Naive B cell (primary cell): ENCODE measurements at regions not wholly inside any gene's neighbourhood (a gene's known extent, or its start where the extent isn't known, plus 50 kb on each side); places are given as distances from the start of the nearest gene placed in this dataset.

Experiments used
- ATAC-seq, 2 donors: fragments of 150-1000 bp; cut with Tn5 transposase; 2 replicates each; pipeline ENCODE4 v1.10.0; 2021; ENCODE audit warnings: low read depth in 2 of 2, mild to moderate bottlenecking in 2 of 2, moderate library complexity in 2 of 2
- DNase-seq: peaks from one replicate; pipeline ENCODE4 v3.0.0; 2022
- H3K27ac Mint-ChIP-seq, 6 donors: one replicate each; pipeline ENCODE4 v1.8.0; 2020 to 2022; ENCODE audit warnings: mild to moderate bottlenecking in 6 of 6, mixed read lengths in 6 of 6, moderate library complexity in 5 of 6, inconsistent platforms in 2 of 6
- H3K27me3 Mint-ChIP-seq, 3 donors: one replicate each; pipeline ENCODE4 v1.8.0; 2021 to 2022; ENCODE audit warnings: mixed read lengths in 3 of 3, mild to moderate bottlenecking in 1 of 3
- H3K36me3 Mint-ChIP-seq, 2 donors: one replicate each; pipeline ENCODE4 v1.8.0; 2020 to 2022; ENCODE audit warnings: mixed read lengths in 2 of 2, inconsistent platforms in 1 of 2, mild to moderate bottlenecking in 1 of 2
- H3K4me1 Mint-ChIP-seq, 3 donors: one replicate each; pipeline ENCODE4 v1.8.0; 2020 to 2022; ENCODE audit warnings: mixed read lengths in 3 of 3, inconsistent platforms in 1 of 3, mild to moderate bottlenecking in 1 of 3, moderate library complexity in 1 of 3
- H3K4me3 Mint-ChIP-seq, 8 donors: one replicate each; pipeline ENCODE4 v1.8.0; 2020 to 2022; ENCODE audit warnings: mild to moderate bottlenecking in 8 of 8, mixed read lengths in 8 of 8, moderate library complexity in 8 of 8, inconsistent platforms in 2 of 8
- H3K9me3 Mint-ChIP-seq, 7 donors: one replicate each; pipeline ENCODE4 v1.8.0; 2020 to 2022; ENCODE audit warnings: mixed read lengths in 7 of 7, mild to moderate bottlenecking in 5 of 7, inconsistent platforms in 2 of 7, moderate library complexity in 1 of 7

- Mint-ChIP-seq H3K27ac (no peak overlapping the region), H3K27me3 (peaks cover 0 to 4% (median 0%) of the 10 kb centered on the region in 3 donors)
Measured at GRCh38 chr14:53824061-53824460, 132.6 kb downstream of the BMP4 start.

DNA sequence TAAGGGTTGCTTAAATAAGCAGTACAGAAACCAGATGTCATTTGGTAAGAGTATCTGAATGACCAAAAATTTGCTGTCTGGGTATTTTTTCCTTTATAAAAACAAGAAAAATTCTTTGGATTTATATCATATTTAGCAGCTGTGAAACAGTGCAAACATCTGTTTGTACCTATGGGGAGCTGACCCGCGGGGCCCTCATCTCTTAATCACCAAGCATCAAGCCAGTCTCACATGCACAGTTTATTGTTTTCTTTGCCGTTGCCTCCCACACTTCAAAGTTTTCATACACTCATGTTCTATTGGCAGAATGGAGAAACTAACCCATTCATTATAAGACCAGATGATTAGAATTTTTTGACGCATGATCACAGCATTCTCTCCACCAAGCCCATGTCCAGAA is 142.2 kb downstream of the BMP4 start:
- Mint-ChIP-seq H3K27ac (no peak overlapping the region), H3K9me3 (peaks cover 0 to 16% (median 7%) of the 10 kb centered on the region in 7 donors), H3K4me1 (no peaks in the 10 kb centered on the region), H3K4me3 (no peak overlapping the region), H3K36me3 (no peaks in the 10 kb centered on the region), H3K27me3 (no peaks in the 10 kb centered on the region)
- DNase-seq (no peak), ATAC-seq (no peak)

More at GRCh38 chr14:53824061-53824460, 132.6 kb downstream of the BMP4 start:
- DNase-seq (no peak), ATAC-seq (no peak)
- H3K4me1 Mint-ChIP-seq, result no peaks in the 10 kb centered on the region
- no peak overlapping the region for H3K4me3 Mint-ChIP-seq
- H3K36me3 Mint-ChIP-seq, result no peaks in the 10 kb centered on the region
- H3K9me3 Mint-ChIP-seq, result peaks cover 0 to 6% (median 2%) of the 10 kb centered on the region in 7 donors

- ATAC-seq (no peak), DNase-seq (no peak)
- H3K4me1 Mint-ChIP-seq, result no peaks in the 10 kb centered on the region
- H3K4me3 Mint-ChIP-seq, result no peak overlapping the region
- no peak overlapping the region for H3K27ac Mint-ChIP-seq
- no peaks in the 10 kb centered on the region for H3K36me3 Mint-ChIP-seq
- H3K27me3 Mint-ChIP-seq, result no peaks in the 10 kb centered on the region
- H3K9me3 Mint-ChIP-seq, result peaks cover 0 to 13% (median 2%) of the 10 kb centered on the region in 7 donors
Measured at GRCh38 chr14:53810221-53810620, 146.4 kb downstream of the BMP4 start.

GRCh38 chr14:53808042-53808441 is 148.6 kb downstream of the BMP4 start:
- ATAC-seq (no peak), DNase-seq (no peak)
- Mint-ChIP-seq H3K27me3 (peaks cover 0 to 6% (median 0%) of the 10 kb centered on the region in 3 donors), H3K9me3 (peaks cover 0 to 13% (median 8%) of the 10 kb centered on the region in 7 donors), H3K27ac (no peak overlapping the region), H3K4me3 (peak overlapping the region in 1 of 8 donors; percentile 59), H3K36me3 (no peaks in the 10 kb centered on the region), H3K4me1 (no peaks in the 10 kb centered on the region)

- Mint-ChIP-seq H3K9me3 (peaks cover 0 to 13% (median 9%) of the 10 kb centered on the region in 7 donors), H3K4me1 (no peaks in the 10 kb centered on the region), H3K27ac (no peak overlapping the region), H3K36me3 (no peaks in the 10 kb centered on the region), H3K4me3 (no peak overlapping the region), H3K27me3 (peaks cover 0 to 6% (median 0%) of the 10 kb centered on the region in 3 donors)
- DNase-seq (no peak), ATAC-seq (no peak)
Measured at GRCh38 chr14:53807542-53807941, 149.1 kb downstream of the BMP4 start.

GRCh38 chr14:53807108-53807507 is 149.5 kb downstream of the BMP4 start:
- Mint-ChIP-seq H3K36me3 (no peaks in the 10 kb centered on the region), H3K27ac (no peak overlapping the region), H3K27me3 (peaks cover 0 to 6% (median 0%) of the 10 kb centered on the region in 3 donors), H3K9me3 (peaks cover 0 to 16% (median 9%) of the 10 kb centered on the region in 7 donors), H3K4me1 (no peaks in the 10 kb centered on the region), H3K4me3 (no peak overlapping the region)
- ATAC-seq, result no peak
- no peak for DNase-seq

DNA sequence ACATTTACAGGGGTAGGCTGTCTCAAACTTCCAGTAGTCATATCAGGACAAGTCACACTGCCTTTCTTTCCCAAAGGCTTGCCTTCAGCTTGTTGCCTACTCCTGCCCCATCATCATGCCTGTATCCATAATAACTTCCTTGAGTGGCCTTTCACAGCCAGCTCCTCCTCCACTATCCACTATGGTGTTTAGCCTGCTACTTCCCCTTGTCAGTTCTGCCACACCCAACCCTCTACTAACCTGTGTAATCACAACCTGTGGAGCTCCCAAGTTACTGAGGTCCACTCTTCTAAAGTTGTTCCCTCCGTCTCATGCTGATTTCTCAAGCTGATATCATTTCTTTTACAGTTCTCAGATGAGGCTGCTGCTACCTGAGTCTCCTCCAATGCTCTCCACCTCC is 159.9 kb downstream of the BMP4 start:
- DNase-seq (no peak), ATAC-seq (no peak)
- Mint-ChIP-seq H3K27ac (no peak overlapping the region), H3K4me1 (no peaks in the 10 kb centered on the region), H3K9me3 (peaks cover 0 to 7% (median 3%) of the 10 kb centered on the region in 7 donors), H3K27me3 (peaks cover 0 to 8% (median 0%) of the 10 kb centered on the region in 3 donors), H3K36me3 (no peaks in the 10 kb centered on the region), H3K4me3 (no peak overlapping the region)

GRCh38 chr14:53793790-53794505 is 162.7 kb downstream of the BMP4 start:
- H3K4me1 Mint-ChIP-seq, result no peaks in the 10 kb centered on the region
- no peaks in the 10 kb centered on the region for H3K36me3 Mint-ChIP-seq
- H3K4me3 Mint-ChIP-seq, result no peak overlapping the region
- H3K27ac Mint-ChIP-seq, result no peak overlapping the region
- H3K27me3 Mint-ChIP-seq, result no peaks in the 10 kb centered on the region
- no peak for DNase-seq
- no peak for ATAC-seq
- H3K9me3 Mint-ChIP-seq, result no peaks in the 10 kb centered on the region

DNA sequence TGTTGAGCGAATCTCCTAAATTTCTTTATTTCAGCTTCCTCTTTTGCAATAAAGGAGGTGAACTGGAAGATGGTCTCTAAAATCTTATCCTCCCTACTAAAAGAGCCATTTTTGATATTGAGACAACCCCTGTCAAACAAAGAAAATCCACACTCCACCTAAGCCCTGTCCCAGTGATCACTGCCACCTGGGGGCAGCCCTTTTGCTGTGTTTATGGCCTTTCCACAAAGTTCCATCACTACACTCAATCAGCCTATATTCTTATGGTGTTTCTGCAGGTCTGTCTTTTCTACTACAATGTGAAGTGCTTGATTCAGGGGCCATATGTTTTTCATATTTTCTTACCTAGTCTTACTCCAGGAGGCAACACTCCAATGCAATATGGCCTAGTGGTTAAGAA is 163.7 kb downstream of the BMP4 start:
- DNase-seq (no peak), ATAC-seq (no peak)
- Mint-ChIP-seq H3K9me3 (no peaks in the 10 kb centered on the region), H3K4me3 (no peak overlapping the region), H3K27me3 (no peaks in the 10 kb centered on the region), H3K27ac (no peak overlapping the region), H3K36me3 (no peaks in the 10 kb centered on the region), H3K4me1 (no peaks in the 10 kb centered on the region)

DNA sequence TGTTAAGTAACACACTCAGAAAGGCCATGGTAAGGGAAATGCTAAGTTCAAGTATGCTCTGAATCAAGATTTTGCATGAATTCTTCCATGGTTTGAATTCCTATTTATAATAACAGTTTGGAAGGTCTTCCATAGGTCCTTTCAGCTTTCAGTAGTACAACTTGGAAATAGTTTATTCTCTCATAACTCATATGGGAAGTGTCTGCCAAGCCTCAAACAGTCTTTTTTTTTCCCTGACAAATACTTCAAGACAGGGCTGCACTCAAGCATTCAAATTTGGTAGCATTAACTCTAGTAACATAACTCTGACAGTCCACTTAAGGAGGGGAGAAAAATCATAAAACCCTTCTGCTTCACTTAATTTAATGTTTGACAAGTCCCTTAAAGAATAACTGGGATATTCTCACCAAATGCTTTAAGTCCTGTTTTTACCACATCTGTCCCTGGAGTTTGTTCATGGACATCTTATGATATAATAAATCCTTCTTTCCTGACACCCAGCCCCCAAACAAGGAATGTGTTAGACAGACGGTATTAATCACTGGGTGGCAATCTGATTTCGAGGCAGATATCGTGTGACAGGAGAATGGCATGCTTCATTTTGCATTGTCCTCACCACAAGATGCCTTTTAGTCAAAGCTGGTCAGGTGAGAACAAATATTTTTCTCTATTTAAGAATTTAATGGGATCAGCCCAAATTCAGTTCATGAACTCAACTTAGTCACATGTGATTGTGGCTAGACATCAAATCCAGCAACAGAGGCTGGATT is 165.7 kb downstream of the BMP4 start:
- H3K4me1 Mint-ChIP-seq, result no peaks in the 10 kb centered on the region
- no peak overlapping the region for H3K27ac Mint-ChIP-seq
- DNase-seq, result no peak
- no peak for ATAC-seq
- no peaks in the 10 kb centered on the region for H3K27me3 Mint-ChIP-seq
- no peak overlapping the region for H3K4me3 Mint-ChIP-seq
- no peaks in the 10 kb centered on the region for H3K36me3 Mint-ChIP-seq
- H3K9me3 Mint-ChIP-seq, result peaks cover 0 to 8% (median 0%) of the 10 kb centered on the region in 7 donors

- no peak overlapping the region for H3K4me3 Mint-ChIP-seq
- ATAC-seq, result no peak
- no peak overlapping the region for H3K27ac Mint-ChIP-seq
- H3K36me3 Mint-ChIP-seq, result no peaks in the 10 kb centered on the region
- no peaks in the 10 kb centered on the region for H3K4me1 Mint-ChIP-seq
- no peaks in the 10 kb centered on the region for H3K27me3 Mint-ChIP-seq
- DNase-seq, result no peak
- H3K9me3 Mint-ChIP-seq, result peaks cover 0 to 23% (median 6%) of the 10 kb centered on the region in 7 donors
Measured at GRCh38 chr14:53788566-53788965, 168.1 kb downstream of the BMP4 start.

- no peak overlapping the region for H3K27ac Mint-ChIP-seq
- DNase-seq (no peak), ATAC-seq (no peak)
- peaks cover 0 to 28% (median 6%) of the 10 kb centered on the region in 7 donors for H3K9me3 Mint-ChIP-seq
- no peak overlapping the region for H3K4me3 Mint-ChIP-seq
- H3K27me3 Mint-ChIP-seq, result no peaks in the 10 kb centered on the region
- no peaks in the 10 kb centered on the region for H3K36me3 Mint-ChIP-seq
- no peaks in the 10 kb centered on the region for H3K4me1 Mint-ChIP-seq
Measured at GRCh38 chr14:53786045-53786444, 170.6 kb downstream of the BMP4 start.

- H3K4me1 Mint-ChIP-seq, result no peaks in the 10 kb centered on the region
- no peak overlapping the region for H3K27ac Mint-ChIP-seq
- H3K4me3 Mint-ChIP-seq, result no peak overlapping the region
- no peaks in the 10 kb centered on the region for H3K27me3 Mint-ChIP-seq
- DNase-seq, result no peak
- no peaks in the 10 kb centered on the region for H3K36me3 Mint-ChIP-seq
- ATAC-seq, result no peak
- peaks cover 0 to 28% (median 6%) of the 10 kb centered on the region in 7 donors for H3K9me3 Mint-ChIP-seq
Measured at GRCh38 chr14:53784688-53785087, 171.9 kb downstream of the BMP4 start.

DNA sequence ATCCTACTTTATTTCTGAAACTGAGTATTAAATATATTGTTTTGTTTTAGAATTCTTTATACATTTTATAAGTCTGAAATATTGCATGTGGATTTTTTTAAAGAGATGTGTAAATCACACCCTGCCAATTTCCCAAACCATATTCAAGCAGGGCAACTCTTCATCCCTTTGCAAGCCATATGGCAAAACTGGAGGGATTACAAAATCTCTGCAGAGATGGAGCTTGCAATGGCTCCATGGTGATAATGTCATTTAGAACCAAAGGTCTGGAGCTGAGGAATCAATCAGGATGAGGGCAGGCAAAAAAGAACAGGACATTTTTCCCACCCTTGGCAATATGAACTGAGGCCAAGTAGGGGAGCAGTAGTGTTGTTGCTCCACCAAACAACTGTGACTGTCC is 173.4 kb downstream of the BMP4 start:
- Mint-ChIP-seq H3K4me3 (no peak overlapping the region), H3K36me3 (no peaks in the 10 kb centered on the region), H3K9me3 (peaks cover 0 to 28% (median 6%) of the 10 kb centered on the region in 7 donors), H3K27ac (no peak overlapping the region), H3K27me3 (no peaks in the 10 kb centered on the region), H3K4me1 (no peaks in the 10 kb centered on the region)
- ATAC-seq (no peak), DNase-seq (no peak)
